ENCODE measurements at regions not wholly inside any gene's neighbourhood (a gene's known extent, or its start where the extent isn't known, plus 50 kb on each side); places are given as distances from the start of the nearest gene placed in this dataset.

DNA sequence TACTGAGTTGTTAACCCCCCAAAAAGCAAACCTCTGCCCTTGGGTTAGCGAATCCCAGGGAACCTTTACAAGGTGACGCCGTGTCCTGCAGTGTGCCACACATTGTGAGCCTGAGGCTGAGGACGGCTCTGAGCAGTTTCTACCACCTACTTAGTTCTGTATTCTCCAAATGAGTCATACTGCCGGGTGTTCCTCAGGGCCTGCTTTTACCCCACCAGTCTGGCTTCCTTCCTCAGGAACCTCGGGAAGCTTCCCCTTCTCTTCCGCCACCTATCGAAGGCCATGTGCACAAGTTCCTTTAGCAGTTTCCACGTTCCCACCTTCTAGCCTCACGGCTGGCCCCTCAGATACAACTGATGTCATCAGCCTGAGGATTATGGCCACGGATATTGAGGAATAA is 384.0 kb upstream of the TPM1 start:
- no peak for DNase-seq (ENCODE audit: low spot score)

DNA sequence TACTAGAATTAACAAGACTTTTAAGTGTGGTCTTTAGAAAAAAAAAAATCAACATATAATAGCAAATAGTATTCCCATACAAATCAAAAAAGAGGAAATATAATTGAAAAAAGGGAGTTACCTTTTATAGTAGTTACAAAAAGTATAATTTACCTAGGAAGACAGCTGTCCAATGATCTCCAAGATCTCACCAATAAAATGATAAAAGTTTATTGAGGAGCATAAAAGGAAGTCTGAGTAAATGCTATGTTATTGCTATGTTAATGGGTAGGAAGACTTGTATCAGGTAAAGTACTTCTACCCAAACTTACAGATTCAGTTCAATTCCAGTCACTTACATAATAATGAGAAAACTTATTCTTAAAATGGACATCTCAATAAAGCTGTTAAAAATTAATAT is 379.0 kb upstream of the TPM1 start:
- no peak overlapping the region for H3K4me3 ChIP-seq (ENCODE audit: low read depth in 1 of 3, low read length in 3 of 3)
- H3K27me3 ChIP-seq (ENCODE audit: control insufficient read depth in 4 of 4, insufficient read depth in 4 of 4, low read length in 3 of 4) = no peaks in the 10 kb centered on the region
- no peak overlapping the region for H3K9ac ChIP-seq (ENCODE audit: low read depth in 1 of 2, low read length in 2 of 2)
- TF ChIP-seq RXRA (IDR thresholded peaks at IDR 0.05) (no peak), NR2F2 (IDR thresholded peaks at IDR 0.05) (no peak), FOXA2 (IDR thresholded peaks at IDR 0.05) (no peak), YY1 (IDR thresholded peaks at IDR 0.05) (no peak), HNF4A (conservative IDR thresholded peaks at IDR 0.05) (no peak), JUND (IDR thresholded peaks at IDR 0.05) (no peak), EGR1 (IDR thresholded peaks at IDR 0.05; ENCODE audit: low read depth in 2 of 2) (no peak), RAD21 (IDR thresholded peaks at IDR 0.05) (no peak), HNF4G (IDR thresholded peaks at IDR 0.05) (no peak), TAF1 (conservative IDR thresholded peaks at IDR 0.05) (no peak), FOXA1 (IDR thresholded peaks at IDR 0.05) (no peak)
- TF ChIP-seq, protein P1, sequence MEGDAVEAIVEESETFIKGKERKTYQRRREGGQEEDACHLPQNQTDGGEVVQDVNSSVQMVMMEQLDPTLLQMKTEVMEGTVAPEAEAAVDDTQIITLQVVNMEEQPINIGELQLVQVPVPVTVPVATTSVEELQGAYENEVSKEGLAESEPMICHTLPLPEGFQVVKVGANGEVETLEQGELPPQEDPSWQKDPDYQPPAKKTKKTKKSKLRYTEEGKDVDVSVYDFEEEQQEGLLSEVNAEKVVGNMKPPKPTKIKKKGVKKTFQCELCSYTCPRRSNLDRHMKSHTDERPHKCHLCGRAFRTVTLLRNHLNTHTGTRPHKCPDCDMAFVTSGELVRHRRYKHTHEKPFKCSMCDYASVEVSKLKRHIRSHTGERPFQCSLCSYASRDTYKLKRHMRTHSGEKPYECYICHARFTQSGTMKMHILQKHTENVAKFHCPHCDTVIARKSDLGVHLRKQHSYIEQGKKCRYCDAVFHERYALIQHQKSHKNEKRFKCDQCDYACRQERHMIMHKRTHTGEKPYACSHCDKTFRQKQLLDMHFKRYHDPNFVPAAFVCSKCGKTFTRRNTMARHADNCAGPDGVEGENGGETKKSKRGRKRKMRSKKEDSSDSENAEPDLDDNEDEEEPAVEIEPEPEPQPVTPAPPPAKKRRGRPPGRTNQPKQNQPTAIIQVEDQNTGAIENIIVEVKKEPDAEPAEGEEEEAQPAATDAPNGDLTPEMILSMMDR (IDR thresholded peaks at IDR 0.05; ENCODE audit: low read depth, low read length, missing input control) = no peak
- TF ChIP-seq, protein P2, sequence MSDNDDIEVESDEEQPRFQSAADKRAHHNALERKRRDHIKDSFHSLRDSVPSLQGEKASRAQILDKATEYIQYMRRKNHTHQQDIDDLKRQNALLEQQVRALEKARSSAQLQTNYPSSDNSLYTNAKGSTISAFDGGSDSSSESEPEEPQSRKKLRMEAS (IDR thresholded peaks at IDR 0.05) = no peak
- TF ChIP-seq, protein P3, sequence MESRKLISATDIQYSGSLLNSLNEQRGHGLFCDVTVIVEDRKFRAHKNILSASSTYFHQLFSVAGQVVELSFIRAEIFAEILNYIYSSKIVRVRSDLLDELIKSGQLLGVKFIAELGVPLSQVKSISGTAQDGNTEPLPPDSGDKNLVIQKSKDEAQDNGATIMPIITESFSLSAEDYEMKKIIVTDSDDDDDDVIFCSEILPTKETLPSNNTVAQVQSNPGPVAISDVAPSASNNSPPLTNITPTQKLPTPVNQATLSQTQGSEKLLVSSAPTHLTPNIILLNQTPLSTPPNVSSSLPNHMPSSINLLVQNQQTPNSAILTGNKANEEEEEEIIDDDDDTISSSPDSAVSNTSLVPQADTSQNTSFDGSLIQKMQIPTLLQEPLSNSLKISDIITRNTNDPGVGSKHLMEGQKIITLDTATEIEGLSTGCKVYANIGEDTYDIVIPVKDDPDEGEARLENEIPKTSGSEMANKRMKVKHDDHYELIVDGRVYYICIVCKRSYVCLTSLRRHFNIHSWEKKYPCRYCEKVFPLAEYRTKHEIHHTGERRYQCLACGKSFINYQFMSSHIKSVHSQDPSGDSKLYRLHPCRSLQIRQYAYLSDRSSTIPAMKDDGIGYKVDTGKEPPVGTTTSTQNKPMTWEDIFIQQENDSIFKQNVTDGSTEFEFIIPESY (IDR thresholded peaks at IDR 0.05) = no peak

More for the DNA sequence above, 384.0 kb upstream of the TPM1 start:
- H3K9me3 ChIP-seq (ENCODE audit: control insufficient read depth in 4 of 4, low read length in 3 of 4) = no peaks in the 10 kb centered on the region
- H3K4me1 ChIP-seq (ENCODE audit: control insufficient read depth in 4 of 4, insufficient read depth in 4 of 4, low read length in 3 of 4) = no peaks in the 10 kb centered on the region
- H3K4me3 ChIP-seq (ENCODE audit: low read depth in 1 of 3, low read length in 3 of 3) = no peak overlapping the region
- H3K9ac ChIP-seq (ENCODE audit: low read depth in 1 of 2, low read length in 2 of 2) = no peak overlapping the region
- WGBS = 75% methylated on average over 11 of the region's 11 CpGs
- TF ChIP-seq, protein P1 (IDR thresholded peaks at IDR 0.05; ENCODE audit: low read depth, low read length, missing input control) = no peak
- TF ChIP-seq JUND (IDR thresholded peaks at IDR 0.05) = no peak
- TF ChIP-seq FOXA2 (IDR thresholded peaks at IDR 0.05) = no peak
- no peak for TF ChIP-seq SP1 (IDR thresholded peaks at IDR 0.05)
- no peak for TF ChIP-seq RXRA (IDR thresholded peaks at IDR 0.05)
- TF ChIP-seq, protein P2 (IDR thresholded peaks at IDR 0.05) = peak; percentile 37
- TF ChIP-seq GABPA (IDR thresholded peaks at IDR 0.05 in 1 of 2, conservative IDR thresholded peaks at IDR 0.05 in 1 of 2) = no peak
- TF ChIP-seq, protein P4, sequence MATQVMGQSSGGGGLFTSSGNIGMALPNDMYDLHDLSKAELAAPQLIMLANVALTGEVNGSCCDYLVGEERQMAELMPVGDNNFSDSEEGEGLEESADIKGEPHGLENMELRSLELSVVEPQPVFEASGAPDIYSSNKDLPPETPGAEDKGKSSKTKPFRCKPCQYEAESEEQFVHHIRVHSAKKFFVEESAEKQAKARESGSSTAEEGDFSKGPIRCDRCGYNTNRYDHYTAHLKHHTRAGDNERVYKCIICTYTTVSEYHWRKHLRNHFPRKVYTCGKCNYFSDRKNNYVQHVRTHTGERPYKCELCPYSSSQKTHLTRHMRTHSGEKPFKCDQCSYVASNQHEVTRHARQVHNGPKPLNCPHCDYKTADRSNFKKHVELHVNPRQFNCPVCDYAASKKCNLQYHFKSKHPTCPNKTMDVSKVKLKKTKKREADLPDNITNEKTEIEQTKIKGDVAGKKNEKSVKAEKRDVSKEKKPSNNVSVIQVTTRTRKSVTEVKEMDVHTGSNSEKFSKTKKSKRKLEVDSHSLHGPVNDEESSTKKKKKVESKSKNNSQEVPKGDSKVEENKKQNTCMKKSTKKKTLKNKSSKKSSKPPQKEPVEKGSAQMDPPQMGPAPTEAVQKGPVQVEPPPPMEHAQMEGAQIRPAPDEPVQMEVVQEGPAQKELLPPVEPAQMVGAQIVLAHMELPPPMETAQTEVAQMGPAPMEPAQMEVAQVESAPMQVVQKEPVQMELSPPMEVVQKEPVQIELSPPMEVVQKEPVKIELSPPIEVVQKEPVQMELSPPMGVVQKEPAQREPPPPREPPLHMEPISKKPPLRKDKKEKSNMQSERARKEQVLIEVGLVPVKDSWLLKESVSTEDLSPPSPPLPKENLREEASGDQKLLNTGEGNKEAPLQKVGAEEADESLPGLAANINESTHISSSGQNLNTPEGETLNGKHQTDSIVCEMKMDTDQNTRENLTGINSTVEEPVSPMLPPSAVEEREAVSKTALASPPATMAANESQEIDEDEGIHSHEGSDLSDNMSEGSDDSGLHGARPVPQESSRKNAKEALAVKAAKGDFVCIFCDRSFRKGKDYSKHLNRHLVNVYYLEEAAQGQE (IDR thresholded peaks at IDR 0.05) = no peak
- no peaks in the 10 kb centered on the region for H3K27me3 ChIP-seq (ENCODE audit: control insufficient read depth in 4 of 4, insufficient read depth in 4 of 4, low read length in 3 of 4)
- H3K27ac ChIP-seq (ENCODE audit: low read depth in 1 of 2, low read length in 2 of 2) = no peak overlapping the region
- no peaks in the 10 kb centered on the region for H3K36me3 ChIP-seq (ENCODE audit: control insufficient read depth in 4 of 4, insufficient read depth in 3 of 4, low read depth in 1 of 4, low read length in 3 of 4)

More for the DNA sequence above, 379.0 kb upstream of the TPM1 start:
- Histone ChIP-seq H3K4me1 (ENCODE audit: control insufficient read depth in 4 of 4, insufficient read depth in 4 of 4, low read length in 3 of 4) (no peaks in the 10 kb centered on the region), H3K36me3 (ENCODE audit: control insufficient read depth in 4 of 4, insufficient read depth in 3 of 4, low read depth in 1 of 4, low read length in 3 of 4) (no peaks in the 10 kb centered on the region), H3K27ac (ENCODE audit: low read depth in 1 of 2, low read length in 2 of 2) (no peak overlapping the region), H3K9me3 (ENCODE audit: control insufficient read depth in 4 of 4, low read length in 3 of 4) (no peaks in the 10 kb centered on the region)
- DNase-seq (ENCODE audit: low spot score) = no peak

Data from liver (tissue), 8 donors.